ENCODE measurements at regions not wholly inside any gene's neighbourhood (a gene's known extent, or its start where the extent isn't known, plus 50 kb on each side); places are given as distances from the start of the nearest gene placed in this dataset.

DNA sequence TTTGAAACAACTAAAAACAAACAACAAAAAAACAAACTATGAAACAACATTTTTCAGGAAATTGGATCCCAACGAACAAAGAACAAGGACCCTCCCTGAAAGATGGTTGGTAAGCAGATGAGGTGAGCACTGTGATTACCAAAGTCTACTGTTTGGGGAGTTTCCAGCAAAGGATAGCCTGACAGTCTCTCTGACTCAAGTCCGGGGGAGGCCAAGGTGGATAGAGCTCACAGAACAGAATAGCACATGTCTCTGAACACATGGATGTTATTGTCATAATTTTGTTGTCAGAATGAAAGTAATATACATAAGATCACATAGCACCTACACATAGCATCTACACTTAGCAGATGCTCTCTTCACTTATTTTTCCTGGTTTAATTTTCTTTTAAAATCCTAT lies 501.3 kb upstream of the TENM4 start:
- H3K4me1 ChIP-seq (ENCODE audit: insufficient read depth, low read length), result 0 out of 2 replicates have a peak, but pooled peaks cover 2% of the 10 kb centered on the region
- TF ChIP-seq CTCF (conservative IDR thresholded peaks at IDR 0.05), result no peak
- no peak overlapping the region; a peak in 1 of 7 replicates for H3K27ac Mint-ChIP-seq
- H2BK5ac ChIP-seq (ENCODE audit: insufficient read length, low read length), result no peak overlapping the region
- no peak overlapping the region for H2AK5ac ChIP-seq (ENCODE audit: insufficient read length, low read length)
- no peak overlapping the region for H3K18ac ChIP-seq (ENCODE audit: insufficient read length, low read depth, low read length)
- no peak overlapping the region for H2BK12ac ChIP-seq (ENCODE audit: insufficient read length, low read depth, low read length)
- no peak overlapping the region for H3K56ac ChIP-seq (ENCODE audit: insufficient read length, low read depth, low read length)
- H3K79me2 ChIP-seq (ENCODE audit: insufficient read depth, low read length), result no peaks in the 10 kb centered on the region
- H3K4me1 Mint-ChIP-seq, result peaks cover 11 to 17% of the 10 kb centered on the region in 2 experiments
- H3K9ac ChIP-seq (ENCODE audit: extremely low read depth, insufficient read length, low read length), result no peak overlapping the region
- no peak overlapping the region for H3K14ac ChIP-seq (ENCODE audit: insufficient read depth, low read length)
- no peak overlapping the region for H3K23ac ChIP-seq (ENCODE audit: insufficient read length, low read depth, low read length)
- no peak overlapping the region for H2AFZ ChIP-seq (ENCODE audit: low read length)
- H3K27ac ChIP-seq (ENCODE audit: insufficient read length, low read depth, low read length), result no peak overlapping the region
- DNase-seq, result no peak
- no CpG with 5 or more reads among the region's 2 CpGs for WGBS (ENCODE audit: extremely low coverage, insufficient read length, low lambda C conversion rate)
- no peak overlapping the region for H3T11ph ChIP-seq (ENCODE audit: low read length)
- no peak overlapping the region for H2BK20ac ChIP-seq (ENCODE audit: low read depth, low read length, poor library complexity, severe bottlenecking)
- H2BK15ac ChIP-seq (ENCODE audit: low read depth, low read length), result no peak overlapping the region
- no peak overlapping the region for H3K4me3 Mint-ChIP-seq
- no peak overlapping the region for H4K8ac ChIP-seq (replicated peaks; ENCODE audit: insufficient read length, low read depth, low read length)
- H3K4me2 ChIP-seq (ENCODE audit: insufficient read depth, insufficient read length, low read length), result no peak overlapping the region
- H3K4ac ChIP-seq (ENCODE audit: low read depth, low read length), result no peak overlapping the region
- H3K23me2 ChIP-seq (ENCODE audit: insufficient read length, low read depth, low read length, poor library complexity, severe bottlenecking), result no peaks in the 10 kb centered on the region
- H3K9me3 Mint-ChIP-seq, result no peaks in the 10 kb centered on the region
- no peak overlapping the region for H4K91ac ChIP-seq (ENCODE audit: insufficient read length, low read depth, low read length)
- H4K5ac ChIP-seq (ENCODE audit: insufficient read length, low read depth, low read length), result no peak overlapping the region
- H3K79me1 ChIP-seq (ENCODE audit: insufficient read depth, low read depth, low read length, poor library complexity, severe bottlenecking), result no peaks in the 10 kb centered on the region
- no peaks in the 10 kb centered on the region for H4K20me1 ChIP-seq (ENCODE audit: control insufficient read depth, insufficient read depth, insufficient read length)
- H3K36me3 Mint-ChIP-seq (ENCODE audit: insufficient read depth in 1 of 3, low read depth in 3 of 3), result no peaks in the 10 kb centered on the region
- no peaks in the 10 kb centered on the region for H3K27me3 ChIP-seq (ENCODE audit: insufficient read depth, low read length)
- no peak overlapping the region for H2BK120ac ChIP-seq (ENCODE audit: low read depth, low read length, poor library complexity, severe bottlenecking)
- no peaks in the 10 kb centered on the region for H3K27me3 Mint-ChIP-seq (ENCODE audit: low read depth)
- no peaks in the 10 kb centered on the region for H3K9me3 ChIP-seq (ENCODE audit: control insufficient read depth, low read depth, low read length)

Measured in H9 (cell line).